Suprapubic skin (tissue), 4 donors: ENCODE measurements at regions not wholly inside any gene's neighbourhood (a gene's known extent, or its start where the extent isn't known, plus 50 kb on each side); places are given as distances from the start of the nearest gene placed in this dataset.

Experiments used
- DNase-seq, 2 donors: peaks; one replicate each; pipeline ENCODE4 v3.0.0-alpha.2; 2019; ENCODE audit warnings: low spot score in 2 of 2
- H3K27ac ChIP-seq: fragments of 200-600 bp; sonication (generic); one replicate; pipeline ENCODE4 v1.5.1; 2019
- H3K27me3 ChIP-seq: fragments of 200-600 bp; sonication (generic); one replicate; pipeline ENCODE4 v1.5.1; 2019
- H3K36me3 ChIP-seq: fragments of 200-600 bp; sonication (generic); one replicate; pipeline ENCODE4 v1.5.1; 2019
- H3K4me1 ChIP-seq: fragments of 200-600 bp; sonication (generic); one replicate; pipeline ENCODE4 v1.5.1; 2019
- H3K4me3 ChIP-seq: fragments of 200-600 bp; sonication (generic); one replicate; pipeline ENCODE4 v1.5.1; 2019; ENCODE audit warnings: mild to moderate bottlenecking
- H3K9me3 ChIP-seq: fragments of 200-600 bp; sonication (generic); one replicate; pipeline ENCODE4 v1.5.1; 2019
- CTCF ChIP-seq, 2 donors: fragments of 200-600 bp in 1 of 2; fragments of 450-650 bp in 1 of 2; sonication (generic) in 1 of 2; IDR thresholded peaks; one replicate each; pipeline ENCODE4 v1.5.1; 2016 to 2019; ENCODE audit warnings: antibody characterized with exemption in 2 of 2, mild to moderate bottlenecking in 1 of 2, moderate library complexity in 1 of 2
- EP300 ChIP-seq: sonication (generic); formaldehyde crosslinking; IDR thresholded peaks from one replicate; pipeline ENCODE4 v1.6.1; 2017; ENCODE audit warnings: antibody characterized with exemption
- POLR2A ChIP-seq, 2 donors: fragments of 450-650 bp; IDR thresholded peaks; one replicate each; pipeline ENCODE4 v1.6.1; 2017; ENCODE audit warnings: antibody characterized with exemption in 2 of 2, mild to moderate bottlenecking in 2 of 2, moderate library complexity in 2 of 2
- POLR2AphosphoS5 ChIP-seq, 3 donors: sonication (generic); formaldehyde crosslinking; IDR thresholded peaks; one replicate each; pipeline ENCODE4 v1.6.1; 2017; ENCODE audit warnings: antibody characterized with exemption in 3 of 3
- WGBS: methylation state at CpG from one replicate; pipeline ENCODE4 v1.1.5; 2018; 5-methylcytosine and 5-hydroxymethylcytosine counted together

GRCh38 chr13:80244574-80244973 is 96.4 kb downstream of the SPRY2 start:
- TF ChIP-seq POLR2AphosphoS5 (IDR thresholded peaks at IDR 0.05) (no peak), CTCF (IDR thresholded peaks at IDR 0.05) (no peak)
- WGBS = 67% methylated on average over 3 of the region's 3 CpGs

DNA sequence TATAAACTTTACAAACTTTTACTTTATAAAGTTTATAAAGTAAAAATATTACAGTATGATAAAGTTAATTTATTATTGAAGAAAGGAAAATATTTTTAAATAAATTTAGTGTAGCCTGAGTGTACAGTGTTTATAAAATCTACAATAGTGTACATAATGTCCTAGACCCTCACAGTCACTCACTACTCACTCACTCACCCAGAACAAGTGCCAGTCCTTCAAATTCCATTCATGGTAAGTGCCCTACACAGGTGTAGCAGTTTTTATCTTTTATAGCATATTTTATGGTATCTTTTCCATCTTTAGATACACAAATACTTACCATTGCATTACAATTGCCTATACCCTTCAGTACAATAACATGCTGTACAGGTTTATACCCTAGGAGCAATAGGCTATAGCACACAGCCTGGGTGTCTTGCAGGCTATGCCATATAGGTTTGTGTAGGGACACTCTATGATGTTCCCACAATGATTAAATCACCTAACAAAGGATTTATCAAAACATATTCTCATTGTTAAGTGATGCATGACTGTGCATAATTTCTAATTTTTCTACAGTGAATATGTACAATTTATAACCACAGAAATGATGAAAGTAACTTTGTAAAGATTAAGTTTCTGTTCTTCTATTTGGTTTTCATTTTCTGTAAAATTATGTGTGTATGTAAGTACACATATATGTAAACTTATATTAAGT is 98.0 kb downstream of the SPRY2 start:
- Histone ChIP-seq H3K27me3 (no peaks in the 10 kb centered on the region), H3K27ac (no peak overlapping the region), H3K36me3 (no peaks in the 10 kb centered on the region), H3K4me3 (no peak overlapping the region), H3K9me3 (no peaks in the 10 kb centered on the region), H3K4me1 (no peaks in the 10 kb centered on the region)
- TF ChIP-seq POLR2AphosphoS5 (IDR thresholded peaks at IDR 0.05) = no peak
- TF ChIP-seq EP300 = no peak
- DNase-seq = no peak

More at GRCh38 chr13:80244574-80244973, 96.4 kb downstream of the SPRY2 start:
- H3K27me3 ChIP-seq = no peaks in the 10 kb centered on the region
- H3K9me3 ChIP-seq = no peaks in the 10 kb centered on the region
- H3K4me1 ChIP-seq = no peaks in the 10 kb centered on the region
- no peak overlapping the region for H3K4me3 ChIP-seq
- no peak for DNase-seq
- no peak overlapping the region for H3K27ac ChIP-seq
- no peaks in the 10 kb centered on the region for H3K36me3 ChIP-seq

DNA sequence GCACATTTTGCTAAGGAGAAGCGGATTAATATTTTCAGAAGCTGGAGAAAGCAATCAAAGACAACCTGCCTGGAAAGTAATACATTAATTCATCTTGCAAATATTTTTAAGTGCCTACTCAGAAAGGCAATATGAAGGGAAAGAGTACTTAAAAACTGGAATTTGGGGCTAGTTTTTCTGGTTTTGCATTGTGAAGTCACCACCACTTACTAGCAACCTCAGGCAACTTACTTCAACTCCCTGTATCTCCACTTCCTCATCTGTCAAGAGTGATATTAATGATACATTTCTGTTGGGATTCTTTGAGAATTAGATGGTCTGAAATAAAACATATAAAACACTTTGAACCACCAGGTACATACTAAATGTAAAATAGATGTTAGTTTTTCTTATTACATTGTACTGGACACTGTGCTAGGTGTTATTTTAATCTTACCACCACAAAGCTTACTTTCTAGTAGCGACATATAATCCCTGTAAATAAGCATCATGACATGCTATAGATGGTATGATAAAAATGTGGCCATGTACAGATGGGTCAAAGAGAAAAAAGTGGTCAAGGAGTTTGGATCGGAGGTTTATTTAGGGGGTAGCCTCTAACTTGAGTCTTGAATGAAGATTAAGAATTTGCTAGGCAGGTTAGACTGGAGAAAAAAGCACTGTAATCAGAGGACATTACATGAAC is 101.2 kb downstream of the SPRY2 start:
- Histone ChIP-seq H3K9me3 (no peaks in the 10 kb centered on the region), H3K27me3 (no peaks in the 10 kb centered on the region), H3K4me3 (no peak overlapping the region), H3K27ac (no peak overlapping the region), H3K4me1 (no peaks in the 10 kb centered on the region), H3K36me3 (no peaks in the 10 kb centered on the region)
- TF ChIP-seq POLR2AphosphoS5 (IDR thresholded peaks at IDR 0.05) (no peak), EP300 (no peak), CTCF (IDR thresholded peaks at IDR 0.05) (no peak), POLR2A (IDR thresholded peaks at IDR 0.05) (no peak)
- no peak for DNase-seq
- WGBS = 90% methylated on average over 3 of the region's 3 CpGs

- no peak for DNase-seq
- TF ChIP-seq POLR2A (IDR thresholded peaks at IDR 0.05) (no peak), CTCF (IDR thresholded peaks at IDR 0.05) (no peak), EP300 (no peak), POLR2AphosphoS5 (IDR thresholded peaks at IDR 0.05) (no peak)
- no peaks in the 10 kb centered on the region for H3K4me1 ChIP-seq
- H3K9me3 ChIP-seq = no peaks in the 10 kb centered on the region
- H3K27me3 ChIP-seq = no peaks in the 10 kb centered on the region
- H3K27ac ChIP-seq = no peak overlapping the region
- H3K36me3 ChIP-seq = no peaks in the 10 kb centered on the region
- no peak overlapping the region for H3K4me3 ChIP-seq
These were observed 101.8 kb downstream of the SPRY2 start for GRCh38 chr13:80239116-80239515.

GRCh38 chr13:80237646-80238045 is 103.3 kb downstream of the SPRY2 start:
- Histone ChIP-seq H3K9me3 (no peaks in the 10 kb centered on the region), H3K27ac (no peak overlapping the region), H3K4me1 (no peaks in the 10 kb centered on the region), H3K36me3 (no peaks in the 10 kb centered on the region), H3K27me3 (no peaks in the 10 kb centered on the region), H3K4me3 (no peak overlapping the region)
- TF ChIP-seq POLR2A (IDR thresholded peaks at IDR 0.05) (no peak), EP300 (no peak), POLR2AphosphoS5 (IDR thresholded peaks at IDR 0.05) (no peak), CTCF (IDR thresholded peaks at IDR 0.05) (no peak)
- no peak for DNase-seq
